T-helper 2 cell treated with Interferon-gamma antibody and Interleukin-4, amounts not matched to agents 100 ng/mL and 5 ng/mL, for 36 hours (primary cell): ENCODE measurements at regions not wholly inside any gene's neighbourhood (a gene's known extent, or its start where the extent isn't known, plus 50 kb on each side); places are given as distances from the start of the nearest gene placed in this dataset.

Experiments
- intact Hi-C: fragments of 100-400 bp; cut with micrococcal nuclease; formaldehyde crosslinking; loops from one replicate; pipeline ENCODE4 v1.15.1; 2023

- intact Hi-C loops, result no loop called here
These were observed 175.0 kb upstream of the HNRNPA3 start for GRCh38 chr2:177037569-177037968.

- intact Hi-C loops, result no loop called here
These were observed 173.7 kb upstream of the HNRNPA3 start for GRCh38 chr2:177038787-177039484.

GRCh38 chr2:177042311-177042710 is 170.3 kb upstream of the HNRNPA3 start:
- intact Hi-C loops, result no loop called here

GRCh38 chr2:177044671-177045070 is 167.9 kb upstream of the HNRNPA3 start:
- intact Hi-C loops, result no loop called here

- intact Hi-C loops, result no loop called here
These were observed 163.6 kb upstream of the HNRNPA3 start for GRCh38 chr2:177048981-177049380.

- intact Hi-C loops, result no loop called here
These were observed 161.3 kb upstream of the HNRNPA3 start for GRCh38 chr2:177051278-177051677.

GRCh38 chr2:177052471-177052870 is 160.1 kb upstream of the HNRNPA3 start:
- intact Hi-C loops, result no loop called here

GRCh38 chr2:177053038-177053437 is 159.6 kb upstream of the HNRNPA3 start:
- intact Hi-C loops, result no loop called here

GRCh38 chr2:177053716-177054115 is 158.9 kb upstream of the HNRNPA3 start:
- intact Hi-C loops, result no loop called here

- intact Hi-C loops, result no loop called here
These were observed 156.1 kb upstream of the HNRNPA3 start for GRCh38 chr2:177056481-177056929.

- intact Hi-C loops, result no loop called here
These were observed 153.8 kb upstream of the HNRNPA3 start for GRCh38 chr2:177058747-177059146.

GRCh38 chr2:177059293-177059692 is 153.3 kb upstream of the HNRNPA3 start:
- intact Hi-C loops, result no loop called here

- intact Hi-C loops, result no loop called here
These were observed 149.3 kb upstream of the HNRNPA3 start for GRCh38 chr2:177063331-177063730.

- intact Hi-C loops, result no loop called here
These were observed 148.2 kb upstream of the HNRNPA3 start for GRCh38 chr2:177064422-177064821.

- intact Hi-C loops, result no loop called here
These were observed 143.6 kb upstream of the HNRNPA3 start for GRCh38 chr2:177068967-177069366.

- intact Hi-C loops, result no loop called here
These were observed 140.5 kb upstream of the HNRNPA3 start for GRCh38 chr2:177072090-177072489.

GRCh38 chr2:177073611-177074010 is 139.0 kb upstream of the HNRNPA3 start:
- intact Hi-C loops, result no loop called here

- intact Hi-C loops, result no loop called here
These were observed 138.4 kb upstream of the HNRNPA3 start for GRCh38 chr2:177074099-177074710.

GRCh38 chr2:177075254-177075653 is 137.3 kb upstream of the HNRNPA3 start:
- intact Hi-C loops, result no loop called here

- intact Hi-C loops, result no loop called here
These were observed 135.9 kb upstream of the HNRNPA3 start for GRCh38 chr2:177076636-177077179.

GRCh38 chr2:177077778-177078177 is 134.8 kb upstream of the HNRNPA3 start:
- intact Hi-C loops, result no loop called here

- intact Hi-C loops, result no loop called here
These were observed 134.2 kb upstream of the HNRNPA3 start for GRCh38 chr2:177078416-177078815.

- intact Hi-C loops, result no loop called here
These were observed 133.7 kb upstream of the HNRNPA3 start for GRCh38 chr2:177078855-177079254.
